ENCODE measurements at regions not wholly inside any gene's neighbourhood (a gene's known extent, or its start where the extent isn't known, plus 50 kb on each side); places are given as distances from the start of the nearest gene placed in this dataset.

- FAIRE-seq = no peak
Observed at GRCh38 chr11:45457649-45458048, 171.5 kb upstream of the SYT13 start.

More at GRCh38 chr11:45457649-45458048, 171.5 kb upstream of the SYT13 start:
- no peaks in the 10 kb centered on the region for H3K9me1 ChIP-seq (replicated peaks; ENCODE audit: control insufficient read depth, extremely low read depth, insufficient read depth, low read length)
- H3K27ac ChIP-seq (ENCODE audit: insufficient read depth, low read depth, low read length) = no peak overlapping the region
- no peak overlapping the region for H3K4me2 ChIP-seq (ENCODE audit: insufficient read depth, low read length)
- DNase-seq (ENCODE audit: low read depth, low spot score) = no peak
- no peaks in the 10 kb centered on the region for H4K20me1 ChIP-seq (replicated peaks; ENCODE audit: control insufficient read depth, extremely low read depth, insufficient read depth, low read length)
- H3K9ac ChIP-seq (replicated peaks; ENCODE audit: extremely low read depth, insufficient read depth, low read length) = no peak overlapping the region
- TF ChIP-seq MYC (IDR thresholded peaks at IDR 0.05; ENCODE audit: low read depth, low read length) = no peak
- TF ChIP-seq GATA2 (IDR thresholded peaks at IDR 0.05; ENCODE audit: insufficient read depth, insufficient read length, low read depth, low read length) = no peak
- TF ChIP-seq FOS (IDR thresholded peaks at IDR 0.05; ENCODE audit: borderline replicate concordance, insufficient read depth, low read length) = no peak
- no peak for TF ChIP-seq POLR2AphosphoS5 (IDR thresholded peaks at IDR 0.05; ENCODE audit: insufficient read depth, low read depth, low read length)
- TF ChIP-seq JUN (IDR thresholded peaks at IDR 0.05; ENCODE audit: borderline replicate concordance, insufficient read depth, insufficient read length, low read depth) = no peak
- TF ChIP-seq CTCF (IDR thresholded peaks at IDR 0.05; ENCODE audit: extremely low read depth in 1 of 2, insufficient read depth in 1 of 2, low read depth in 1 of 2, low read length in 2 of 2) = no peak
- TF ChIP-seq MAX (IDR thresholded peaks at IDR 0.05; ENCODE audit: insufficient read depth, insufficient read length) = no peak
- no peak for TF ChIP-seq EZH2 (IDR thresholded peaks at IDR 0.05; ENCODE audit: borderline replicate concordance, low read depth, low read length, severe bottlenecking)
- ChIA-PET CTCF (interaction anchor here (2.3 kb wide), 1 partner anchor 314 kb away, joined by 7 read pairs; no protein-coding TSS in a partner anchor), POLR2A (no interaction called here)
- H3K4me3 ChIP-seq (replicated peaks in 1 of 3; ENCODE audit: insufficient read depth in 1 of 3, low read depth in 1 of 3, low read length in 3 of 3) = no peak overlapping the region
- no peaks in the 10 kb centered on the region for H3K9me3 ChIP-seq (replicated peaks; ENCODE audit: control insufficient read depth, insufficient read depth, low read length)
- dilution Hi-C loops (cut with MboI; ENCODE audit: extremely low pct_ligation_motif_present, low sequenced_read_pairs) (no loop called here), intact Hi-C loops (cut with micrococcal nuclease) (no loop called here)
- H3K27me3 ChIP-seq (ENCODE audit: control insufficient read depth in 2 of 2, insufficient read depth in 2 of 2, low read length in 2 of 2) = no peaks in the 10 kb centered on the region
- H3K79me2 ChIP-seq (ENCODE audit: control insufficient read depth, insufficient read depth, low read length) = no peaks in the 10 kb centered on the region
- no peaks in the 10 kb centered on the region for H3K4me1 ChIP-seq (ENCODE audit: control insufficient read depth, extremely low read depth, insufficient read depth, low read length)
- no peaks in the 10 kb centered on the region for H3K36me3 ChIP-seq (ENCODE audit: control insufficient read depth in 2 of 2, extremely low read depth in 1 of 2, insufficient read depth in 2 of 2, low read length in 2 of 2)
- H2AFZ ChIP-seq (ENCODE audit: low read depth, low read length) = no peak overlapping the region
- BruUV-seq (replicated peaks) = no TSS peak

Data from endothelial cell of umbilical vein (primary cell).